ENCODE measurements at regions not wholly inside any gene's neighbourhood (a gene's known extent, or its start where the extent isn't known, plus 50 kb on each side); places are given as distances from the start of the nearest gene placed in this dataset.
"Not testable (repeated sequence)": the region's sequence is repeated elsewhere in the genome, so short reads cannot be mapped to it uniquely, and the experiment has no call there.

DNA sequence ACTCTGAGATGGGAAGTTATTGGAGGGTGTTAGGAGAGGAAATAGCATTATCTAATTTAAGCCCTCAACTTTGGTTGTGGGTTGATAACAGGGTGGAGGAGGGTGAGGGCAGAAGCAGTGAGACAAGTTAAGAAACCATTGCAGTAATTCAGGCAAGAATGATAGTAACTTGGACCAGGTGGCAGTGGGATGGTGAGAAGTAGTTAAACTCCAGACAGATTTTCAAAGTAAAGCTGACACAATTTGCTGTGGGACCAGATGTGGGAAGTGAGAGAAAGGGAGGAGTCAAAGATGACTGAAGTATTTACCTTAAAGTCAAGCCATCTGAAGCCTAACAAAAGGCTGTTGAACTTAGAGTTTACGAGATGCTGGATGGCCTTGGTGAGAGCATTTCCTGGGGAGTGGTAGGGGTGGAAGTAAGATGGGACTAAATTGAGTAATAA, 163.2 kb upstream of the KLF7 start:
- DNase-seq (ENCODE audit: low spot score) = no peak

DNA sequence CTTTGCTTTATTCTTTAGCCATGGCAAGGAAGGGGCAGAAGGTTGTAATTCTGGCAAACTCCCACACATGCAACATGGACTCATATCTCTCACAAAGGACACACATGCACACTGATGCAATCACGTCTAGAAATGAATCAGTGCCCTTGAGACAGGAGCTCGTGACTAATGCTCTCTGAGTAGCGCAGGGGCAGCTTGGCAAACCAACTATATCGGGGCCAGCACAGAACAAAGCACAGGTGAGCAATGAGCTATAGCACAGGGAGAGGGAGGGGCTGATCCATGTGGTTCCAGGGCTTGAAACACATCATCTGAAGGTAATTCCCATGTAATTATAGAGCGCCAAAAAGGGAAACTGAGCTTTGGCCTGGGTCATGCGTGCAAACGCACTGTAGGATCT, 165.2 kb upstream of the KLF7 start:
- no peak for DNase-seq (ENCODE audit: low spot score)

DNA sequence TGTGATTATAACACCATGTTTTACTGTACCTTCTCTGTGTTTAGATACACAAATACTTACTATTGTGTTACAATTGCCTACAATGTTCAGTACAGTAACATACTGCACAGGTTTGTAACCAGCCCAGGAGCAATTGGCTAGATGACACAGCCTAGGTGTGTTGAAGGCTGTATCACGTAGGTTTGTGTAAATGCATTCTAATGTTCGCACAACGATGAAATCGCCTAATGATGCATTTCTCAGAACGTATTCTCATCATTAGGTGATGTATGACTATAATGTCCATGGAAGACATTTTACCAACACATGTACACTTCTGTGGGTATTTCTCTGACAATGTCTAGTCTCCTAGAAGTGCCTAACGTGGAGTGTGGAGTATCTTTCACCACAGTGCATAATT, 165.9 kb upstream of the KLF7 start:
- DNase-seq (ENCODE audit: low spot score) = no peak

GRCh38 chr2:207332480-207333212, 166.9 kb upstream of the KLF7 start:
- DNase-seq (ENCODE audit: low spot score) = no peak

DNA sequence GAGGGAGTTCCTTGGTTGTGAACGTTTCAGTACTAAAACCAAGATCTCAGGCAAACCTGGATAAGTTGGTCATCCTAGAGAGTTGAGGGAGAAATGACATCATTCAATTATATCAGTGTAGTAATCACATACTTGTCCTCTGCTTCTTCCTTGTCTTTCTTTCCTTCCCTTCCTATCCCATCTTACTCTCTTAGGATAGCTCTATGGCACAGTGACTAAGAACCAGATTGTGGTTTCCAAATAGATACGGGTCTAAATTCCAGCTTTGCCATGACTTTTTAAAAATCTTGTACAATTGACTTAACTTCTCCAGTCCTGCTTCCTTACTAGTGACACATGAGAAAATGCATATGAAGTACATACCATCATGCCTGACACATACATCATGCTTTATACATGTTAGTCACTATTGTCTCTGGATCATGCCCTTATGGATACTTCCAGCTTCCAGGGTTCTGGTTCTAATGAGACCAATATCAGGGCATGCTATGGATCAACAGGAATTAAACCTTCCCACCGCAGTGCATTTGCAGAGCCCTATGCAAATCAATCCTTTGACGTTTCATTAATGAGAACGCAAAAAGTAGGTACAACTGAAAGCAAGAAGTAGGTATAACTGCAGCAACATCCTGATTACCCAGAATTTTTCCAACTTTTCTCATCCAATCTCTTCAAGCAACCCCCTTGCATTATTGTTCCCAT, 168.0 kb upstream of the KLF7 start:
- DNase-seq (ENCODE audit: low spot score) = no peak

GRCh38 chr2:207334301-207334623, 168.5 kb upstream of the KLF7 start:
- DNase-seq (ENCODE audit: low spot score) = no peak

DNA sequence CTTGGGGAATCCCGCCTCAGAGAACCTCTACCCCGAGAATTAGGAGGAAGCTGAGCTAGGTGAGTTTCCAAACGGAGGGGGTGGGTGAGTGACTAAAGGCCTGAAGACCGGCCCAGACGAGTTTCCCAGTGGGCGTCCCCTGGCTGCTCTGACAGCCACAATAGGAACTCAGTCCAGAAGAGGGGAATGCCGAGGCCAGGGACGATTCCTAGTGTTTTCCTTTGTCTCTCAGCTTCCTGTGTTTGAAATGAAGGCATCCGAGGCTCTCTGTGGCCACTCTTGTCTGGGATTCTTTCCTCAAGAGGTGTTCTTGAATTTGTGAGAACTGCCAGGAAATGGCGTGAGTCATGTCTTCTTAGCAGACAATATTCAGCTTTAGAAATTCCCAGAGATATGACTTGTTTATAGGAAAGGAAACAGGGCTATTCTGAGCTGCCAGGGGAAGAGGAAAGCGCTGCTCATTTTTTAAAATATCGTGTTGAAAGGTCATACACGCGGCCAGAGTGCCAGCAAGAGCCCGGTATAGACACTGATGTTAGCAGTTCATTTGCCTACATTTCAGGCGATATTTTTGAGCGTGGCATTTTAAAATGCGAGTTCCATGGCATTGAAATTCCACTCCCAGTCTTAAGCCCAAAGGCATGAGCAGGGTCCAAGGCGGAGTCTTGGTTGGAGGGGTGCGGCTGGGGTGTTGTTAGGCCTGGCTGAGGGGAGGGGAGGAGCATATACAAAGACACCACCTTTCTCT, 169.1 kb upstream of the KLF7 start:
- DNase-seq (ENCODE audit: low spot score) = no peak

GRCh38 chr2:207337234-207338219, 171.8 kb upstream of the KLF7 start:
- DNase-seq (ENCODE audit: low spot score) = no peak

- DNase-seq (ENCODE audit: low spot score) = no peak
Observed at GRCh38 chr2:207338220-207338607, 172.5 kb upstream of the KLF7 start.

DNA sequence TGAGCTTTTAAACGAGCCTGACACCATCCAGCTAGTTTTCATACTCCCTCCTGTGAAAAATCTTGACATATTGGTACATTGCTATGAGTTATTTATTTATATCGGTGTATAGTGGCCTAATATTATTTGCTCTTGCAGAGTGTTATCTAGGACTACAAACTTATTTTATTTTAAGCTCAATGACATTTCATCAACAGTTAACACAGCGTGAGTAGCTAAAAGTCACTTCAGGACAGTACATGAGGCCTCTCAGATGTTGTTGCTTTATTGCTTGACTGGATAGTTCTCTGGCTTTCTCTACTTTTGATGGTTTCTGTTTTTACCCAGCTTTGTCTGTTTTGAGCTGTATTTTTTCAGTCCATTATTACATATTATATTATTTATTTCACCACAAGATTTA, 172.9 kb upstream of the KLF7 start:
- no peak for DNase-seq (ENCODE audit: low spot score)

DNA sequence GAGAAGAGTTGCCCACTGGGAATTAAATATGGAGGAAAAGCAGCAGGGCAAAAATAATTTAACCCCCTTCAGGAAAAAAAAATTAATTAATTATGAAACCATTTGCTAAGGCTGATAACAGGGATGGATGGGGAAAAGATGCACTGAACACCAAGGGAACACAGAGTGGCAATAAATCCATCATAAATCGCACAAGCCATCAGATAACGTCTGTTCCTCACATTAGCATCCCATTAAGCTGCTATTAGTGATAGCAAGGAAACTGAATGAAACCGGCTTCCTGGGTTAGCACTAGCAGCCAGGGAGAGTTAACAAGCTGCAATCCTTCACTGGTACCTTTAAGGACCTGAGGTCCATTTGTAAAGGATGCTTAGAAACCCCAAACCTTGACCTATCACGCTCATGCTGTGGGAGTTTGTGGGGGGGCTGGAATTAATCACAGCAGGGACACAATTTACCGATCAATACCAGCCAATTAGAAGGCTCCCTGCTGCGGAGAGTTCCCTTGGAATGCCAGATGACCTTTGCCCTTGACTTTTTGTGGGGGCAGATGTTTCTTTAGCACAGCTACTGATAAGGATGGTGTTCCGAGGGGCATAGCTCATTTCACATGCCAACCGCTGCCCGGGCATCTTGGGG, 175.5 kb upstream of the KLF7 start:
- DNase-seq (ENCODE audit: low spot score) = no peak

DNA sequence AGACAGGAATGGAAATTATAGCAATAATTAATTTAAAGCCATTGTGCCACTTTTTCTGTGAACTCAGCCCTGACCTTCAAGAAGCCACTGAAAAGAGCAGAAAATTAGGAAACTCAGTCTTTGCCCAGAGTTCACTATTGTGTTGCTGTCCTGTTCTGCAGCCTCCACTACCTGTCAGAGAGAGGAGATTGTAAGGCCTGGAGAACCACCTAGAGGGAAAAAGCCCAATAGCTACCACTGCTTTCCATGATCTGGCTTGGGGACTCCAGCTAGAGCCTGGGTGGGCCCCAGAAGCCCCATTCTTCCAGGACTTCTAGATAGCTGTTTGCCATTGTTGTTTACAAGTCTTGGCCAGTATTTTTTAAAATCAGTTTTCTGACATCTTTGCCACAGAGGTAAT, 176.1 kb upstream of the KLF7 start:
- DNase-seq (ENCODE audit: low spot score) = no peak

DNA sequence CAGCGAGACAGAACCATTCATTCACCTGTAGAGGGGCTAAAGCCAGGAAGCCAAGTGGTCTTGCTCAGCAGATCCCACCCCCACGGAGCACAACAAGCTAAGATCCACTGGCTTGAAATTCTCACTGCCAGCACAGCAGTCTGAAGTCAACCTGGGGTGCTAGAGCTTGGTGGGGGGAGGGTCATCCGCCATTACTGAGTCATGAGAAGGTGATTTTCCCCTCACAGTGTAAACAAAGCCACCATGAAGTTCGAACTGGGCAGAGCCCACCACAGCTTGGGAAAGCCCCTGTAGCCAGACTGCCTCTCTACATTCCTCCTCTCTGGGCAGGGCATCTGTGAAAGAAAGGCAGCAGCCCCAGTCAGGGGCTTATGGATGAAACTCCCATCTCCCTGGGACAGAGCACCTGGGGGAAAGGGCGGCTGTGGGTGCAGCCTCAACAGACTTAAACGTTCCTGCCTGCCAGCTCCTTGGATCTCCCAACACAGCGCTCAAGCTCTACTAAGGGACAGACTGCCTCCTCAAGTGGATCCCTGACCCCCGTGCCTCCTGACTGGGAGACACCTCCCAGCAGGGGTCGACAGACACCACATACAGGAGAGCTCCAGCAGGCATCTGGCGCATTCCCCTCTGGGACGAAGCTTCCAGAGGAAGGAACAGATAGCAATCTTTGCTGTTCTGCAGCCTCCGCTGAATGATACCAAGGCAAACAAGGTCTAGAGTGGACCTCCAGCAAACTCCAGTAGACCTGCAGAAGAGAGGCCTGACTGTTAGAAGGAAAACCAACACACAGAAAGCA, 179.0 kb upstream of the KLF7 start:
- not testable (repeated sequence) for DNase-seq (ENCODE audit: low spot score)

- DNase-seq (ENCODE audit: low spot score) = no peak
Observed at GRCh38 chr2:207351171-207351570, 178.6 kb upstream of the CREB1 start.

DNA sequence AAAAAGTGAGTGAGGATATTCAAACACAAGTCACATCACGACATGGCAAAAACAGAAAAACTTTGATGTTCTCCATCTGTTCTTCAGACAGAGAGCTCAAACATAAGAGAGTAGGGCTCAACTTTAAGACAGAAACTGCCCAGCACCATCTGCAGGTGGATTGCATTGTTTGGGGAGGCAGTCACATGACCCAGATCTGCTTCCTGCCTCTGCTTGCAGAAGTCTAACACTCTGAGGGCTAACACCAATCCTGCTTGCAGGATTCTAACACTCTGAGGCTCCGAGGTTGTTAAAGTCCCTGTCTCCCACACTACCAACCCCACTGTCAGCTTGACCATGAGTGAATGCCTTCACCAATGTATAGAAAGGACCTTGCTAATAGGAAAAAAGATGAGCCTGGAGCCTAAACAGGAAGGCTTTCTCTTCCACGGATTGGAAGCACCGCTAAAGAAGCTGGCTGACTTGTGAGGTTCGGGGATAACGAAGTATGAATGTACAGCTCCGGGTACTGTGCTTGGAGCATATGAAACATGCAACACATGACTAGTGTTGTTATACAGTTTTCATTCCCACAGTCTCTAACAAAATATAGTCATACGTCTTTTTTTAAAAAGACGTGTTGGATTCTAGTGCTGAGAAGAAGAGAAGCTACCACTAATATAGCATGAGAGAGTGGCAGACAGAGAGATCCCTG, 176.6 kb upstream of the CREB1 start:
- no peak for DNase-seq (ENCODE audit: low spot score)

DNA sequence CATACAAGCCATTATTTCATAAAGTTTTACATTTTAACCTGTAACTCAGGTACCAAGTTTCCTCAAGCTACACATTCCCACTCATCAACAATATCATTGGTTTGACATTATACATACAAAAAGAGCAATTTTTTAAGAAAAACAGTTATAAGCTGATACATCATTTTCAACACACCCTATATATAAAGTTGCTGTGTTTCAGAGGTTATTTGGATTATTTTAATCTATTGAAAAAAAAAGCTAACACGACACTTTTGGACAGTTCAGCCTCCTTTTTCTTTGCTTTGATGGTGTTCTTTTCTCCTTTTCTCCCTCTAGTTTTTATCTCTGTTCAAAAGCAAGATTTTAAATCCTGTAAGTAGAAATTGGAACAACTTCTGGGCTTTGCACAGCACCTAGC, 175.9 kb upstream of the CREB1 start:
- no peak for DNase-seq (ENCODE audit: low spot score)

- DNase-seq (ENCODE audit: low spot score) = no peak
Observed at GRCh38 chr2:207354462-207354861, 175.3 kb upstream of the CREB1 start.

- DNase-seq (ENCODE audit: low spot score) = no peak
Observed at GRCh38 chr2:207356567-207356966, 173.2 kb upstream of the CREB1 start.

- no peak for DNase-seq (ENCODE audit: low spot score)
Observed at GRCh38 chr2:207357216-207357615, 172.5 kb upstream of the CREB1 start.

- DNase-seq (ENCODE audit: low spot score) = no peak
Observed at GRCh38 chr2:207362716-207363115, 167.0 kb upstream of the CREB1 start.

Measured in NAMALWA (cell line).